Brain microvascular endothelial cell (primary cell): ENCODE measurements at regions not wholly inside any gene's neighbourhood (a gene's known extent, or its start where the extent isn't known, plus 50 kb on each side); places are given as distances from the start of the nearest gene placed in this dataset.
"Not testable (repeated sequence)": the region's sequence is repeated elsewhere in the genome, so short reads cannot be mapped to it uniquely, and the experiment has no call there.

Source experiments
- DNase-seq: peaks from one replicate; pipeline ENCODE4 v3.0.0-alpha.2; 2020
- H3K27ac ChIP-seq: fragments of 250-450 bp; sonication (Bioruptor Pico); 2 replicates; pipeline ENCODE4 v1.5.1; 2020; ENCODE audit warnings: mild to moderate bottlenecking, moderate library complexity
- H3K27me3 ChIP-seq: fragments of 250-450 bp; sonication (Bioruptor Pico); replicated peaks from 2 replicates; pipeline ENCODE4 v1.5.1; 2020; ENCODE audit warnings: mild to moderate bottlenecking
- H3K36me3 ChIP-seq: fragments of 250-450 bp; sonication (Bioruptor Pico); replicated peaks from 2 replicates; pipeline ENCODE4 v1.5.1; 2020; ENCODE audit warnings: mild to moderate bottlenecking
- H3K4me3 ChIP-seq: 2 replicates; pipeline ENCODE4 v1.5.1; 2011; ENCODE audit warnings: low read depth, mild to moderate bottlenecking, control low read depth, low read length, moderate library complexity
- CTCF ChIP-seq: IDR thresholded peaks from 2 replicates; pipeline ENCODE4 v1.5.1; 2011; ENCODE audit warnings: low read depth, mild to moderate bottlenecking, moderate library complexity, low read length, control low read depth, inconsistent platforms; ENCODE audit errors: missing control alignments
- in situ Hi-C: cut with HindIII; loops from 2 replicates; pipeline ENCODE4 v1.10.0; 2017; ENCODE audit warnings: low sequenced_read_pairs, low pct_ligation_motif_present

- no peak for TF ChIP-seq CTCF
- DNase-seq: no peak
- Histone ChIP-seq H3K27ac (no peak overlapping the region), H3K27me3 (no peaks in the 10 kb centered on the region), H3K36me3 (no peaks in the 10 kb centered on the region), H3K4me3 (no peak overlapping the region)
- in situ Hi-C loops: no loop called here
Observed at GRCh38 chr16:35214840-35215239, 1755.4 kb downstream of the TP53TG3F start.

- no peak for TF ChIP-seq CTCF
- Histone ChIP-seq H3K4me3 (no peak overlapping the region), H3K36me3 (no peaks in the 10 kb centered on the region), H3K27ac (no peak overlapping the region), H3K27me3 (no peaks in the 10 kb centered on the region)
- in situ Hi-C loops: no loop called here
- DNase-seq: no peak
Observed at GRCh38 chr16:35215287-35215686, 1755.9 kb downstream of the TP53TG3F start.

GRCh38 chr16:35216261-35216660 is 1756.8 kb downstream of the TP53TG3F start:
- in situ Hi-C loops, H3K4me3 ChIP-seq, H3K36me3 ChIP-seq, H3K27me3 ChIP-seq, DNase-seq, H3K27ac ChIP-seq: not testable (repeated sequence)

- DNase-seq: no peak
- Histone ChIP-seq H3K4me3 (no peak overlapping the region), H3K27me3 (no peaks in the 10 kb centered on the region), H3K36me3 (no peaks in the 10 kb centered on the region), H3K27ac (no peak overlapping the region)
- no peak for TF ChIP-seq CTCF
- in situ Hi-C loops: no loop called here
Observed at GRCh38 chr16:35221482-35222185, 1762.2 kb downstream of the TP53TG3F start.

- no peak for TF ChIP-seq CTCF
- no peak overlapping the region for H3K27ac ChIP-seq
- no peaks in the 10 kb centered on the region for H3K27me3 ChIP-seq
- no peak overlapping the region for H3K4me3 ChIP-seq
- in situ Hi-C loops: no loop called here
- H3K36me3 ChIP-seq: no peaks in the 10 kb centered on the region
- DNase-seq: no peak
Observed at GRCh38 chr16:35234679-35235078, 1775.3 kb downstream of the TP53TG3F start.

GRCh38 chr16:35239561-35239960 is 1780.1 kb downstream of the TP53TG3F start:
- in situ Hi-C loops: no loop called here
- Histone ChIP-seq H3K4me3 (no peak overlapping the region), H3K27ac (no peak overlapping the region), H3K27me3 (no peaks in the 10 kb centered on the region), H3K36me3 (no peaks in the 10 kb centered on the region)
- TF ChIP-seq CTCF: no peak
- no peak for DNase-seq
